Lower leg skin (tissue), 3 donors: ENCODE measurements at regions not wholly inside any gene's neighbourhood (a gene's known extent, or its start where the extent isn't known, plus 50 kb on each side); places are given as distances from the start of the nearest gene placed in this dataset.

Experiments
- CTCF ChIP-seq, 3 donors: fragments of 450-650 bp; IDR thresholded peaks; one replicate each; pipeline ENCODE4 v1.5.1; 2016; ENCODE audit warnings: antibody characterized with exemption in 3 of 3, mild to moderate bottlenecking in 3 of 3, moderate library complexity in 2 of 3
- POLR2A ChIP-seq, 2 donors: fragments of 450-650 bp; IDR thresholded peaks; one replicate each; pipeline ENCODE4 v1.6.1; 2016 to 2017; ENCODE audit warnings: antibody characterized with exemption in 2 of 2, mild to moderate bottlenecking in 1 of 2, moderate library complexity in 1 of 2

DNA sequence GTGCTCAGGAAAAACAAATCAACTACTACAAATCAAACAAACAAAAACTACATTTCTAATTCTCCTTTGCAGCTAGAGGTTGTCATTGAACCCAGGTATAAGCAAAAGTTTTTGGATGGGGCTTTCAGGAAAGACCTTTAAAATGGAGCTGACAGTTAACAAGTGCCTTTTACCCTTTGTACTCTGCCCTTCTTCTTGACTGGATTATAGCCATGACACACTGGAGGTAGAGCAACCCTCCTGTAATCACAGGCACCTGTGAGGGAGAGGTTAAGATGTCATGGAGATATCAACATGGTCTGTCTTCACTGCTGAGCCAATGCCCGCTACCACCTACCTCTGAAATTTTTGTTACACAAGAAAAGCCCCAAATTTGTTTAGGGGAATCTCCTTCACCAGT lies 100.0 kb upstream of the GLS start:
- TF ChIP-seq CTCF (IDR thresholded peaks at IDR 0.05) = no peak
- TF ChIP-seq POLR2A (IDR thresholded peaks at IDR 0.05) = no peak
